NCI-H446 (cell line): ENCODE measurements at regions not wholly inside any gene's neighbourhood (a gene's known extent, or its start where the extent isn't known, plus 50 kb on each side); places are given as distances from the start of the nearest gene placed in this dataset.

Experiments used
- DNase-seq, 2 experiments: peaks; one replicate each; lab custom pipeline; 2025; lab: John Stamatoyannopoulos, UW

DNA sequence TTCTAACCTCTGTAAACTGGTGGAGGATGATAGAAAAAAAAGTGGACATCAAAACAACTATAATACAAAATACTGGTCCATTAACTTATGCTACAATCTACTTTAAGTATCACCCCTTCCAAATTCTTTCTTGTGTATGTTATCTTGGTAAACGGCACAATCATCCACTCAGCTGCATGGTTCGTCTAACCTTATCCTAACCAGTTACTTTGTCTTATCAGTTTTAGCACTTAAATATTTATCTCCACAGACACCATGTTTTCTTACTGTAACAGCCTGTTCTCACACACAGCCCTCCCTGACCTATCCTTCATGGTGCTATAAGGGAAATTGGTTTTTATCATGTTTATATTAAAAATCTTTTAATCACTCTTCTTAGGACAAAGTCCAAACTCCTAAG, 157.2 kb downstream of the PTGER3 start:
- DNase-seq, result no peak

DNA sequence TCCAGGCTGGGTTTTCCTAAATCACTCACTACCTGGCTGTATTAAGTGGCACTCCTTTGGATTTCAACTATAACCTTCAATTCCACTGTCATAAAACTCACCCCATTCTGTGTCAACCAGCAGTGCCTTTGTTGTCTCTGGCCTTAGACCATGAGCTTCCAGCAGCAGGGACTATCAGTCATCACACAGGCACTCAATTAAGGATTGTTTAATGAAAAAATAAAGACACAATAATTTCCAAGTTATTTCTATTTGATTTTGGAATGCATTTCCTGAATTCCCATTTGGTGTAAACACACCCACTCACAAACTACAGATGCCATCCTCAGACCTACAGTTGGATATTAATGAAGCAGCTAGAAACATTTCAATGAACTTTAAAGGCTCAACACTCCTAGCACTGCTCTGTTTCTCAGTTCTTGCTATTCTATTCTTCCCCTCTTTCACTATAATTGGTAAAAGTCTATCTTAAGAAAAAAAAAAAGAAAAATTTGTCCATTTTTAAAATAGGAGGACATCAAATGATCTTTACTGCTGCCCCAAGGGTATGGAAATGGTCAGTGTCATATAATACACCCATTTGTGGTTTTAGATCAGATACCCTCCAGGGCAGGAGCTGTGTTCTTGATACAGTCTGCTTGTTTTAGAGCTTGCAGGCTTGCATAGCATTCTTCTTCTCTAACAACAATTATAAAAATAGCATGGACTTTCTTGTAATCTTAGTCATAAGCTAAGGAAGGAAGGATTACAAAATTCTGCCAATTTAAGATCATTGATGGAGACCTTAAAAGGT, 156.4 kb downstream of the PTGER3 start:
- DNase-seq, result no peak

DNA sequence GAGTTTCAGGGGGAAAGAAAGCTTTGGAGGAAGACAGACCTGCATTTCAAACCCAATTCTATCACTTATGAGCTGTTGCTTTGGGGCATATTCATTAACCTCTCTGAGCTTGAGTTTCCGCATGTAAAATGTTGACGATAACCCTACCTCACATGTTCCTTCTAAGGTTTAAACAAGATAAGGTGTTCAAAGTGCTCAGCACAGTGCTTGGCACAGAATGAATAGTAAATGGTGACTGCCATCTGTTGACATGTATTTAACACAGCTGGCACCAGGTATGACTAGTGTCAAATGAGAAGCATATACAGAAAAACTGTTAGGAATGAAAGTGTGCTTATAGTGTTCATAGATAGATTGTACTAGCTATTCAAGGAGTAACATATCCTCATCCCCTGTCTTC, 155.5 kb downstream of the PTGER3 start:
- DNase-seq, result no peak

DNA sequence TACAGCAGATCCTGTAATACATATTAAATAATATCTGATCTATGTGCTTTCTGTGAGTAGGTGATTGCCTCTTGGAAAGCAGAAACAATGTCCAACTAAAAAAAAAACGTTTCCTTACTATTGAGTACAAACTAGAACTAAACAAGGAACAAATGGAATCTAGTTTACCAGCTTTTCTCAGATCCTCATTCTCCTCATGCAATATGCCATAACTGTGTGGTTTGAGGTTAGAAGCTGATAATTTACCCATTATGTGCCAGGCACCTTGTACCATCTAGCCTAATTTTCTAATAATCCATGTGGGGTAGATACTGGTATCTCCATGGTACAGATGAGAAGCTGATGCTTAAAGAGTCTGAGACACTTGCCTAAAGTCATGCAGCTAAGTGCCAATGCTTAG, 154.7 kb downstream of the PTGER3 start:
- no peak for DNase-seq

DNA sequence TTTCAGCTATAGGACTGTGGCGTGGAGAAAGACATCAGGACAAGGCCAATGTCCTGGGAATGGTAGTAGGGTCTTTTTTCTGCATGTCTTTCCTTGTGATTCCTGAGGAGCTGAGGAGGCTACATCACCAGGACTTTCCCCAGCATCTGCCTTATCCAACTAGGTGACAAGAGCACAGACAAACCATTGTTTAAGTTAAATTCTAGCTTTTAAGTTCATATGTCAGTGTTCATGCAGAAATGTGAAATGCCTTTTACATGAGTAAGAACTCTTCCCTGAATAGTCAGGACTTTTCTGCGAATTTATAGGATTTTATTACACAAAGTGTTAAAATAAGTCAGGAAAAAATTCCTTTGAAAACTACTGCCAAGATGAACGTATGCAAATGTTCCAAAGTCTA, 154.2 kb downstream of the PTGER3 start:
- no peak for DNase-seq

DNA sequence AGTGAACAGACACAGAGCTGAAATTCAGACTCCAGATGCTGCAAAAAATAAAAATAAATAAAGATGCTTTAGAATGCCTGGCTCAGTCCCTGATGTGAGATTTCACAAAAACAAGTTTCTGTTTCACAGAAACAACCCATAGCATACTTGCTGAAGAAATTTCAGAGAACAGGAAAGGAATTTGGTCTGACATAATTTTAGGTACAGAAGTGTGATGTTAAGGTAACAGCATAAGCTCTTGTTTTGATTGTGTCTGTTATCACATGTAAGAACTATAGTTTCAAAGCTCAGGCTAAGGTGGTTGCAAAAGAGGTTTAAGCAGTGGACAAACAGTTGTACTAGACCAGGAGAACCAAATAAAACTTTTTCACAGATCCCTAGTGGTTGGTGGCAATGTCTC, 152.1 kb downstream of the PTGER3 start:
- DNase-seq, result no peak

DNA sequence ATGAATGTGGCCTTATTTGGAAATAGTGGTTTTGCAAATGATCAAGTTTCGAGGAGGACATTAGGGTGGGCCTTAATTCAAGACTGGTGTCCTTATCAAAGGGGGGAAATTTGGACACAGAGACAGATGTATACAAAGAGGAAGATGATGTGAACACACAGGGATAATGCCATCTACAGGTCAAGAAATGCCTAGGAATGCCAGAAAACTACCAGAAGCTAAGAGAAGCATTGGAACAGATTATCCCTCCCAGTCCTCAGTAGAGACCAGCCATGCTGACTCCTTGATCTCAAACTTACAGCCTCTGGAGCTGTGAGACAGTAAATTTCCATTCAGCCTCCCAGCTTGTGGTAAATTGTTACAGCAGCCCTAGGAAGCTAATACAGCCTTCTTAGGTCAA, 151.4 kb downstream of the PTGER3 start:
- peak in 1 of 2 experiments; percentile 20 for DNase-seq

DNA sequence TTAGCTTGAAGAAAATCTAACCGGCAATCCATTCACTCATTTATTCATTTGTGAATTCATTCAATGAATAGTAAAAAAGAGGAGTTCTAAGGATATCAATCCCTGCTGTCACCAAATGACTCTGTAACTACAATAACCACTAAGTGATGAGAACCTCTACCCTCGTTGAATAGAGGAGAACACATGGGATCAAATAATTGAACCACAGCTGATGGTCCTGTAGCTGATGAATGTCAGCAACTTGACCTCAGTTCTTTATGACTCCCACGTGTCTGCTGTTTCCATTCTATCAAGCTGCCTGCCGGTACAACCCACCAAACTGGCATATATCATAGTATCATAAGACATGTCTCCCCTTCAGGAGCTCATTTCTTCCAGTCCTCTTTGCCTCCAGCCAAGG, 150.3 kb downstream of the PTGER3 start:
- DNase-seq, result no peak

DNA sequence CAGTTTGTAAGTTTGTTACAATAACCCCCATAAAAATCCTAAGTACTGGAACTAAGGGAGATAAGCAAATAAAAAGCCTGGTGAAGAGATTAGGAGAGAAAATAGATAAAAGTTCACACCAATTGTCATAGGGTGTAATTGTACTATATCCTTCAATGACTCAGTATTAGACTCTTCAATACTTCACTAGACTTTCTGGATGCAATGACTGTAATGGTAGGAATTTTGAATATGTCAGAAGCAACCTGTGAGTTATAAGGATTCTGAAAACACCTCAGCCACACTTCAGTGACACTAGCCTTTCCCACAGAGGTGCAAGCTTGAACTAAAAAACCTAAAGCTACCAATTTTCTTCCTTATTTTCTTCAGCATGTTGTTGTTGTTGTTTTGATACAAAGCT, 147.9 kb downstream of the PTGER3 start:
- DNase-seq, result no peak

DNA sequence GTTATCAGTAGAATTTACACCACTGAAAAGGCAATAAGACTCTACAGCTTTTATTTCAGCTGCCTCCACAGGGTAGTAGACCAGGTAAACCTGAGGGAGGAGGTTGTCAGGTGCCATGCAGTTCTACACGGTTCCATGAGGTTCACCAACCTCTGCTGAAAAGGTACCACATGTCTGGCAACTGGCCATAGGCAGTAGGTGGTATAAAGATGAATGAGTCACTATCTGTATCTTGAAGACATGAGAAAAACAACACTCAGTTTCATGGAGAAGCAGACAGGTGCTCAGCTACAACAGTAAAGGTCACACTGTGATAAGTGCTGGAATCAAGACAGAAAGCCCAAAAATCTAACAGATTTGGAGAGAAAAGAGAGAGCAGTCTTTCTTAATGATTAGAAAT, 145.4 kb downstream of the PTGER3 start:
- no peak for DNase-seq

DNA sequence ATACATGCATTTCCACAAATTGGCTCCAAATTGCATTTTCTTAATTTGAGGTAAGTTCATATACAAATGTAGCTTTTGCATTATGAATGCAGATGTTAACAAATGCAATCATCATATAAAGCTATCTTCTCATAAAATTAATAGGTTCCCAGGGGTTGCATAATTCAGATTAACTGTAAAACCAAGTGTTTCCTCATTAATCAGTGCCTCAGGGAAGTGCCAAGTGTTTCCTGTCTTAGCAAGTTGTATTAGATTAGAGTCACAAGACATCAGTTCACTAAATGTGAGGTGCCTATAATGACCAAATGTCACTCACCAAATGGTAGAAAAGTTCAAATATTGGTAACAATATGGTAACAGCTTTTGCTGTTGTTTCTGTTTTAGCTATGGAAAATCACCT, 140.8 kb downstream of the PTGER3 start:
- no peak for DNase-seq

DNA sequence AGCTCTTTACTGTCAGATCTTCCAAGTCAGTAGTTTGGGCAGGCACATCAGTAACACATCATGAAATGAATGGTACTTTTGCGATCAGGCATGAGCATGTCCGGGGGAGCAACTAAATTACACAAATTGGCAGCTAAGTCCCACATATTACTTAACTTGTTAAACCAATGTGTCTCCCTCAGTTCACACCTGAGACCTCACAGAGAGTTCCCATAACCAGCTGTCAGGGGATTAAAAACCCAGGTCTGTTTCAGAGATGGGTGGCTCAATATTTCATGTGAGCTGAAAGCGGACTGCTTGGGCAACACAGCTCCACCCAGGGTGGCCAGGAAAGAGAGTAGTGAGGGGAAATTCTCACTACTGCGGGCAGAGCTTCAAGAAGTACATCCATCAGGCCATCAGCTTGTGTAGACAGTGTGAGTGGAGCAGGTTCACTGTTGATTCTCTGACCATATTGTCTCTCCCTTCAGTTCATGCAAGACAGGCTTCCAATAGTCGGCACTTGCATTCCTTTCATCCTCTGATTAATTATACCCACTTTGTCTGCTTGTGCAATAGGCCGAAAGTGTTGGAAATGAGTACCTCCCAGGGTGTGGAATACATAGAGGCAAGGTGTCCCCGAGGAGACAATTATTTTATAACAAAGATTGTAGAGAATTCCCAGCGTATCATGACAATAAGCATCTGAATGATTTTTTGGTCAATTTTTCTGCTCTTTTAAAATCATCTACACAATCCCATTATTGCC, 139.9 kb downstream of the PTGER3 start:
- DNase-seq, result no peak

DNA sequence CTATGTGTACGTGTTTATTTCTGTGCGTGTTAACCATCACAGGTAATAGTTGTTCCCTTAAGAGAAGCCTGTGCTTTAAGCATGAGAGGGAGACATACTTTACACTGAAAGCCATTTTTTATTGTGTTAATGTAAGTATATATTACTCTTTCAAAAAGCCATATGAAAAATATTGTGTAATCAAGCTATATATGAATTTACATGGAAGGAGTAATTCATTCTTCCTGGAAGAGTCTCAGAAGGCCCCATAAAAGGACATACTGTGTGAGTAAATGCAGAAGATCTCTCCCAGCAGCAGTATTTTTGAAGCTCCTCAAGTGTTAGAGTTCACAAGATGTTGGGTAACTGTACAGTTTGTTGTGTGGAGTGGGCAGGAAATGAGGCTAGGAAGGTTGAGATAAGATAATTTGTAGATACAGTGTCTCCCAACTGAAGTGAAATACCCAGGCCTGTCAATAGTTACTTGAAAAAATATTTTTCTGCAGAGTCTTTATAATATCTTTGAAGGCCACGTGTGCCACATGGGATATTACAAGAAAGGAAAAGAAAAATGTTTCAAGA, 138.3 kb downstream of the PTGER3 start:
- DNase-seq, result no peak

DNA sequence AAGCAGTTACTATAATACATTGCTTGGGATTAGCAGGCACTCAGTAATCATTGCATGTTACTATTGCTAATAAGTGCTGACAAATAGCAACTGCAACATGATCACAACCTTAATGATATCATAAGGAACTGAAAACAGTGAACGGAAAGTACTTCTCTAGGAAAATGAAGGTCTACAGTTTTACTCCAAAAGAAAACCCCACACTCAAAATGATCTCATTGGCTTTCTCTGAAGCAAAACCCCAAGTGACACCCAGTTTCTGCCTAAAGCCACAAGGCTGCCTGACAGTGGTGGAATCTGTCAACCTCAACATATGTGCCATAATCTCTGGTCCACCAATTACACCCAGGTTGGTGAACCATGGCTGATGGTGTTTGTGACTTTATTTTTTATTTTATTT, 137.6 kb downstream of the PTGER3 start:
- no peak for DNase-seq

DNA sequence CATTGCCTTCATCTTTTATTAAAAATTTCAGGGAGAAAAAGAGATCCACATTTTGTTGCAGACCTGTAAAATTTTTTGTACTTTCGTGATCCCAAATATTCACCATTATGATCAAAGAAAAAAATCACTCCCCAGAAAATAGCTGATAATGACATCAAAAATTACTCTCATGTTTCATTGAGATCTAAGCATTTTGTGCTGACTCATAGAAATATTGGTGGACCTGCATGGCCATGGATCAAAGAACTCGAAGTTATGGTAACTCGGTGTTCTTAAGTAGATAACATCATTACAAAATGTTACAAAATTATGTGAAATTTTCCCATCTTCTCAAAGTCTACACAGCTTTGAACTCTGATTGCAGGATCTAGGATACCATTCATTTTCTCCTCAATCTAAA, 135.8 kb downstream of the PTGER3 start:
- DNase-seq, result no peak

DNA sequence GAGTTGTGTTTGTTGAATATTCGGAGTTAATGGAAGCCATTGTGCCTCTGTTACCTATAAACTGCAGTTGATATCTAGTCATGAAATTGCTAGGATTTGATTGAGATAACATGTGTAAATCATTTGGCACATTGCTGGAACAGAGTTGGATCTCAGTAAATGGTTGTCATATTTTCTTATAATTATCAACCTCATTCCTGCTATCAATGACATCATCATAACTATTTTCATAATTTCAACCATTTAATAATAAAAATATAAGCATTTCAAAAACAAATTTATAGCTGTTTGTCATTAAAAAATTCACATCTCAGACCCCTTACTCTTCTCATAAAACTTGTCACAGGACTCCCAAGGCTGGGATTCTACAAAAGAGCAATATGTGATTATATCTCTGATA, 133.4 kb downstream of the PTGER3 start:
- no peak for DNase-seq

DNA sequence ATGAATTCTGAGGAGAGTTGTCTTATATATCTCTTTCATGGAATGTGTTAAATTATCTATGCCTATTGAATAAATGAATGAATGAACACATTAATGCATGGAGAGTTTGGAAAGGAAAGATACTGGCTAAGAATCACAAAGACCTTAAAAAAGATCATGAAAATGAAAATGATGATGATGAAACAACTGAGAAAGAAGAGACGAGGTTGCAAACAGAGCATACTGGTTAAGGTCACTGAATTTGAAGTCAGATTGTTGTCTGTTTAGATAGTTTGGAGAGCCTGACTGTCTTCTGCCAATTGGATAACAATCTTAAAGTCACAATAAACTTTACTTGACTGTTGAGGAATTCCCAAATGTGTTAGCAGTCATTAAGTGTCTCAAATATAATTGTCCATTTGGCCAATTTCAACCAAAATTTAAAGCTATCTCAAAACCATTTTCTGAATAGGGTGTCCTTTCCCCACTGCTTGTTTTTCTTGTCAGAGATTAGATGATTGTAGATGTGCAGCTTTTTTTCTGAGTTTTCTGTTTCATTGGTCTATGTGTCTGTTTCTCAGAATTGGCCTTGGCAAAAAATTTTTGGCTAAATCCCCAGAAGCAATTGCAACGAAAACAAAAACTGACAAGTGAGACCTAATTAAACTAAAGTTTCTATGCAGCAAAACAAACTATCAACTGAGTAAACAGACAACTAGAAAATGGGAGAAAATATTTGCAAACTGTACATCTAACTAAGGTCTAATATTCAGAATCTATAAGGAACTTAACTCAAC, 132.2 kb downstream of the PTGER3 start:
- DNase-seq, result no peak

DNA sequence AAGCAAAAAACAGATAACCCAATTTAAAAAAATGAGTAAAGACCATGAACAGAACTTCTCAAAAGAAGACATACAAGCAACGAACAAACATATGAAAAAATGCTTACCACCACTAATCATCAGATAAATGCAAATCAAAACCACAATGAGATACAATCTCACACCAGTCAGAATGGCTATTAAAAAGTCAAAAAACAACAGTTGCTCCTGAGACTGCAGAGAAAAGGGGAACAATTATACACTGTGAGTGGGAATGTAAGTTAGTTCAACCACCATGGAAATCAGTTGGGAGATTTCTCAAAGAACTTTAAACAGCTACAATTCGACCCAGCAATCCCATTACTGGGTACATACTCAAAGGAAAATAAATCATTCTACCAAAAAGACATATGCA, 131.6 kb downstream of the PTGER3 start:
- no peak for DNase-seq

DNA sequence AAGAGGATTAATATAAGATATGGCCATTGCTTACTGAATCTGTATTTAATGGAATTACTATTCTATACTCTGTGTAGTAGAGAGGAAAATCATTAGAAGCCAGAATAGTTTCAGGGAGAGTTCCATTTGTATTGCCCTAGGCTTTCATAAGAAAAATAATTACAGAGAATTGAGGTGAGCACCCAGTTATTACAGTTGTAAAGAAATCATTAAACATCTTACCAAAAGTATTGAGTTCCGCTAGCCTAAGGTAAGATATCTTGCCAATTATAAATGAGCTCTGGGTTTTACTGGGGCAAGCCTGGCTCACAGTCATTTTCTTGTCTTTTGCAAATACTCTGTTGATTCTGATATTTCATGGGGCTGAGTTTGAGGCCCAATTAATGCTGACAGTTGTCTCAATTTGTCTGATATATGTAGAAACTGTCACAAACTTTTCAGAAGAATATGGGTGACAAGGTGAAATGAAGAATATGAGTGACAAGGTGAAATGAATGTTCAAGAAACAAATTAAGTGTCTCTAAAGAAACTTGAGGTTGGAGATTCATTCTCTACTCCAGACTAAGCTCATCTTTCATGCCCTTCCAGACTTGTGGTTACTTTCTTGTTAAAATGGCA, 127.8 kb downstream of the PTGER3 start:
- DNase-seq, result no peak
